HG03066 (cell line): ENCODE measurements at regions not wholly inside any gene's neighbourhood (a gene's known extent, or its start where the extent isn't known, plus 50 kb on each side); places are given as distances from the start of the nearest gene placed in this dataset.

Experiments
- ATAC-seq: cut with Tn5 transposase; IDR thresholded peaks from one replicate; pipeline ENCODE4 v1.9.1; 2021; ENCODE audit warnings: low read depth; ENCODE audit not compliant: unreplicated experiment

DNA sequence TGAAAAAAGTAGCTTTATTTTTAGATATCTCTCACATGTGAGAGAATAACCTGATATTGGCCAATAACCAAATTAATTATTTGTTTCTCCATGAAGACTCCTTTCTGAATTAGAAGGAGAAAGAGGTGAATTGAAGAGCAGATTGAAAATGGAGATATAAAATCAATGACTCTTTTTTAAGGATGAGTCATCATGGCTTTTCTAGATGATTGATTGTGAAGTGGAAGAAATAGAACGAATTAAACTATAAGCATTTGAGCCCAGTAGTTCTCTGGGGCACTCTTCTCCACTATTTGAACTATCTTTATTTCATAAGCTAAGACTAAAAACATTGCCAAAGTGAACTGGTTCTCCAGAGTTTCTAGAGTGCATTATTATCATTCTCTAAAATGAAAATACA is 137.2 kb upstream of the EDNRA start:
- ATAC-seq: no peak

DNA sequence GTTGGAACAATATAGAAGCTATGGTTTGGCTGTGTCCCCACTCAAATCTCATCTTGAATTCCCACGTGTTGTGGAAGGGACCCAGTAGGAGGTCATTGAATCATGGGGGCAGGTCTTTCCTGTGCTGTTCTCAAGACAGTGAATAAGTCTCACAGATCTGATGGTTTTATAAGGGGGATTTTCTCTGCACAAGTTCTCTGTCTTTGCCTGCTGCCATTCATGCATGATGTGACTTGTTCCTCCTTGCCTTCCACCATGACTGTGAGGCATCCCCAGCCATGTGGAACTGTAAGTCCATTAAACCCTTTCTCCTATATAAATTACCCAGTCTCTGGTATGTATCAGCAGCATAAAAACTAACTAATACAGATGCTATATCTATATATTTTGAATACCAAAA is 135.2 kb upstream of the EDNRA start:
- no peak for ATAC-seq

DNA sequence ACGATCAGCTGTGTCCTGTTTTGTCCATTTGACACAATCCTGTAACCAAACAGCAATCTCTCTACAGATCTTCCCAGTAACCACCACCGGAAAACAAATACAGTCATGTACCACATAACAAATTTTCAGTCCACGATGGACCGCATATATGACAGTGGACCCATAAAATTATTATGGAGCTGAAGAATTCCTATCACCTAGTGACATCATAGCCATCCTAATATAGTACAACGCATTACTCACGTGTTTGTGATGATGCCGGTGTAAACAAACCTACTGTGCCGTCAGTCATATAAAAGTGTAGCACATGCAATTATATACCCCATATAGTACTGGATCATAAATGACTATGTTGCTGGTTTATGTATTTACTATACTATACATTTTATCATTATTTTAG is 133.7 kb upstream of the EDNRA start:
- ATAC-seq: no peak

DNA sequence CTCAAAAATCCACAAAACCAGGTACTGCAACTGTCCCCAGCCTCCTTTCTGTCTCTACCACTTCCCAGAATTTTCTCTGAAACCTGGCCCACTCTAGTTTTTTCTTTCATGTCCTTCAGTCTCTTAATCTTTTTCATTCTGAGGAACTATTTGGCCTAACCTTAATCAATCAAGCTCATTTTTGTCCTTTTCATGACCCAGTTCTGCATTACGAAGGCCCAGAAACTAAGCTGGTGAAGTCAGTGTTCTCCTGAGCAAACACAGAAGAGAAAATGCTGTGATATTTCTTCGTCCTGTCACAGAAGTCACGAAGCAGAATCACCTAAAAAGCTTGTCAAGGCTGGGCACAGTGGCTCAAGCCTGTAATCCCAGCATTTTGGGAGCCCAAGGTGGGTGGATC is 131.7 kb upstream of the EDNRA start:
- ATAC-seq: no peak

DNA sequence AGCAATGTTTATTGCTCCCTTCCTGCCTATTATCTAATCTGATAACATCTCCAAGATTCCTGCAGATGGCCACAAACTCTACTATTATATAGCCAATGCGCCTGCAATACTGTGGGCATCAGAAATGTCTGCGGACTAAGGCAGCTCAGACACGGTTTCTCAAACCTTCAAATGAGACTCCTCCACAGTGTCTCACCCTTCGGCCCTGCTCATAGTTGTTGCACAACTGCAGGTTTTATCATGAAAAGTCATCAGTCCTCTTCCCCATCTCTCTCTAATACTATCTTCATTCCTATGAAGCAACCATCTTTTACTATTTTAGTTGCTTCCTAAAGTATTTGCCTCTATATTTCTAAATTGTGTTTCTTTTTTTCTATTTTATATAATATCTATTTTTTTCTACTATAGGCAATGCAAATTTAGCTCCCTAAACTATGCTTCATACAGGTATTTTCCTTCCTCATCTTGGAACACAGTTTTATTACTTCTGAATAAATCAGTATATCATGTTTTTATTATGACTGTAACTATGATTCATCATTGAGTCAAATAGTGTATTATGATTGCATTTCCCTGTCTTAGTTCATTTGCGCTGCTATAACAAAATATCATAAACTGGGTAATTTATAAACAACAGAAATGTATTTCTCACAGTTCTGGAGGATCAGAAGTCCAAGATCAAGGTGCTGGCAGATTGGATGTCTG is 129.7 kb upstream of the EDNRA start:
- ATAC-seq: no peak

DNA sequence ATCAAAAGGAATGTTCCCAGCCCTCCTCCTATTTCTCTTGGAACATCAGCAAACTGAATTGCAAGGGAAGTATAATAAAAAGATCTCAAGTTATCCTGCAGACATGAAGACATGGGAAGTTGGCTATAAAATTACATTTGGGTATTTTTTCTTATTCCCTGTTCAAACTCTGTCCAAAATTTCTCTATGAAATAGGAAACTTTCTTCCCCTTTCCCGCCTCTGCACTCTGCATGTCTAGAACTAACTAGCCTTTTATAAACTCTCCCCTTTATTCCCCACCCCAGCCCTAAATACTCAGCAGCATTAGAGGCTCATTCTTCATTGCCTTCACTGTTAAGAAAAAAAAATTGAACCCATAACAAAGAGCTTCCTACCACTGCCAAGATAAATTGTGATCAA is 126.7 kb upstream of the EDNRA start:
- ATAC-seq: no peak

DNA sequence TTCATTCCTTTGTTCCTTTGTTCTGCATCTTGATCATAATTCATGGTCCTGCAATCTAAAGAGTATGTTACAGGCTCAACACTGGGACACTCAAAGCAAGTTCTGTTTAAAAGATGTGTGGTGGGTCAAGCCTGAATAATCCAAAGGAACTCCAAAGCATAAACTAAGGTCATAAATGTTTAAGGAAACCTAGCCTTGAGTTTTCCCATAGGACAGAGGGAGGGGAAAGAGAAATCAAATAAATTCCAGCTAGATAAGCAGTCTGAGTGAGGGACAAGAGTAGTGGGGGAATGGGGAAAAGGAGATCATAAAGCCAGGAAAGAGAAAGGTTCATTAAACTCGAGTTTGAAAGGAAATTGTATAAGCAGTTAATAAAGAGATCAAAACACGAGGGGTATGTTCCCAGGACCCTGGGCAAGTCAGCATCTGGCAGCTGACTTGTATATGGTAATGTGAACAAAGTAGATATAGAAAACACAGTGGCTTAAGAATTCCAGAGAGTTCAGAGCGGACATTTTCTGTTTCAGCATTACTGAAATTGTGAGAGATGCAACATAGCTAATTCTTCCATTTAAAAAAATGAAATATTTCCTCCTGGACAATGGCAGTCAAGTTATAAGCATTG is 125.8 kb upstream of the EDNRA start:
- no peak for ATAC-seq

DNA sequence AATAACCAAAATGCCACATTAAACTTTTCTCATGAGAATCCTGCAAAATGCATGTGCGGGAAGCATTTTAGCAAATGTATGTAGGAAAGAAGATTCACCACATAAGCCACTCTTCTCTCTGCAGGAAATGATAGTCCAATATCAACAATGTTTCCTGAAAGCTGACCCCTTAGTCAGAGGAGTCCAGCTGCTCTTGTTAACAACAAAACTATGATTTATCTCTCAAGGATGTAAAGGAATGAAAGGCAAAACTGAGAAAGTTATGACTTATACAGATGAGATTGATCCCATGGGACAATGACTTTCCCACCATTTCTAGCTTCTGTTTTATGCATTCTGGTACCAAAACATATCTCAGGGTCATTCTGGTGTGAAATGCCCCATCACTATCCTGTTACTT is 125.0 kb upstream of the EDNRA start:
- ATAC-seq: no peak

DNA sequence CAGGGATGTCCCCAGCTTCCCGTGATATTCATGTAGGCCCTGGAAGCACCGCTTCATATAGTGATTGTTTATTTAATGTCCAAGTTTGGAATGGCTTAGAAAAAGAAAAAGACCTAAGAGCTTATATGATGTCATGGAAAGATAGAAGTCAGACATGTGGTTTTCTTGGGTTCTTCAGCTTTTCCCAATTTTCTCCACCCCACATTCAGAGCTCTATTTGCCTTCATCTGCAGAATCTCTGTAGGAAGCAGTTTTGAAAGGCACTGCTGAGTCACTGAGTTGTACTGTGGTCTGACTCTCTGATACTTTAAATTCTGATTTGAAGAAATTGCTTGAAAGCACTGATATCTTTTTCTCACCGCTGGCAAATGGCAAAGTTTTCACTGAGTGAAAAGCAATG is 120.6 kb upstream of the EDNRA start:
- no peak for ATAC-seq

DNA sequence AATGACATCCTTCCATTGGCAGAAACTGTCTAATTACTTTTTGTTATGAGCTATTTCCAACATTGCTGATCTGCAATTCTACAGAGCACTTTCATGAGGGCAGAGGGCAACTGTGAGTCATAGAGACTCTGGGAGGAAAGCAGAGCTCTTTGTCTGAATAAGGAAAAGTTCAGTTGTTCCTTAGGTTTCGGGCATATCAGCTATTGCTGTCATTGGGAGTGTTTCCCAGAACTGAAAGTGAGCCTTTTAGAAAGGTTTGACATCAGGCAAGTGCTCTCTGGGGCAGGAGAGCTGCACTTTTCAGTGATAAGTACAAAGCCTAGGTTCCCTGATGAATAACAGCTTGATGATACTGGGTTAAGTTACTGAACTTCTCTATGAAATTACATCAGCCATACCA is 119.2 kb upstream of the EDNRA start:
- no peak for ATAC-seq

DNA sequence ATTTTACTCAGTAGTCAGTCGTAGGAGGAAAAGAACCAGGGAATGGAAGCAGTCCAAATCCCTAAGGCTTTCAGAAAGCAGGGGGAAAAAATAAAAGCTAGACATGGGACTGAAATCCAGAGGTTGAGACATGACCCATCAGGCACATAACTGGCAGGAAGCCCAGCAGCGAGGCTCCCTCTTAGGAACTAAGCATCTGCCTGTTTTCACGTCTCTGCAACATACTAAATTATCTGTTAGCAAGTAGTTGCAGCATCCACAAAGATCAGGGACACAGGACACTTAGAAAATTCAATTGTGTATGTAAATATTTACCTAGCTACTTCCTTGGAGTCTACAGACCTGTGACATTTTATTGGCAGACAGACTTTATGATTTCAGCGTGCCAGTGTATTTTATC is 118.0 kb upstream of the EDNRA start:
- ATAC-seq: no peak

DNA sequence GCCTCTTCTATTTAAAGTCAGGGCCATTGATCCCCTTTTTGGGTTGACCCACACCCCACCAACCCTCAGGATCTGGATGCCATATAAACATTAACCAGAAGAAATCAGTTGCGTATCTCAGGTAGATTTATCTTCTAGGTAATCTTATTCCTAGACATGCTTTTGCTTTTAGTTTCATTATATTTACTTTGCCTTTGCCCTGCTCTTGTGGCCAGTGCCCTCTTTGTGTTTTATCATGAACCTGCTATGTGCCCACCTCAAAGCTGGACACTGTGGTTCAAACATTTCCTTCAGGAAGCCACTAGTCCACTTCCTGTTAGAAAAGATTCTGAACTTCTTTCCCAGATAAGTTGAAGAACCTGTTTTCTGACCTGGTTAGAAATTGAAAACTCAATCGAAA is 117.4 kb upstream of the EDNRA start:
- ATAC-seq: no peak

DNA sequence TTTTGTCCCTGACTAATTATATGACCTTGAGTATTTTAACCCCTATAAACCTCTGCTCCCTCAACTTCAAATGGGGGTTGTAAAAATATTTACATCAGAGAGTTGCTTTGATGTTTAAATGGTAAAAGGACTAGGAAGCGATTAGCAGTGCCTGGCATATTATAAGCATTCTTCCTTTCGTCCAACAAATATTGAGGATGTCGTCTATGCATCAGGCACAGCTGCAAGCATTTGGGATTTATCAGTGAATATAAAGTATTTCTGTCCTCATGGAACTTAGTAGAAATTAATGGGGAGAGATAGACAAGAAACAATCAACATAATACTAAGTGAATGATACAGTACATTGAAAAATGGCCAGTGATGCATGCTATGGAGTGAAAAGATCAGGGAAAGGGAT is 115.5 kb upstream of the EDNRA start:
- ATAC-seq: no peak

DNA sequence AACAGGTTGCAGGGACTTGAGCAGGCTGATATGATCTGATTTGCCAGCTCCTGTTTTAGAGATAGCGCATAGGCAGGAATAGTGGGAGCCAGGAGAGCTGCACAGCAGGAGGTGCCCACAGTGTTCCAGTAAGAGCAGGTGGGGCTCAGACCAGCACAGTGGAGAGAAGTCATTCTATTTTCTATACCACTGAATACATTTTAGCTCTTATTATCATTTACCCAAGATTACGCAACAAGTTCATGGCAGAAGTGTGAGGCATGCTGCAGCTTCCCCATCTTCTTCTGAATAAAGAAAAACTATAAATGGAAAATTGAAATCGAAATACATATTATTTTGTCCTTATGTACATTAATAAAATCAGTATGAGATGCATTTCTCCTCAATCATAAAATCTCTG is 114.7 kb upstream of the EDNRA start:
- ATAC-seq: no peak

DNA sequence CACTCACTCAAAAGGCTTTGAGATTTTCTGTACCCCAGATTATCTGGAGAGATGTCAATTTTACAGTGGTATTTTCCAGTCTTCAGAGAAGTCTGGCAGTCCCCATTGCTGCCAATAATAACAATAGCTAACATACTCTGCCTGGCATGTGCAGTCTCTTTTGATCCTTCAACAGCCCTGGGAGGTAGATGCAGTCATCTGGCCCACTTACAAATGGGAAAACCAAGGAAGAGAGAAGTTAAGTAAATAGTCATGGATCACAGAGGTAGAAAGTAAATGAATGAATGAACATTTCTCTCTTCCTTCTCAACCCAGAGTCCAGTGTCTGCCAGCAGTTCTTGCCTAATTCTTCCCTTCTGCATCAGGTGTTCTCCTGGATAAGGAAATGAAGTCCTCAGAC is 113.0 kb upstream of the EDNRA start:
- ATAC-seq: no peak

DNA sequence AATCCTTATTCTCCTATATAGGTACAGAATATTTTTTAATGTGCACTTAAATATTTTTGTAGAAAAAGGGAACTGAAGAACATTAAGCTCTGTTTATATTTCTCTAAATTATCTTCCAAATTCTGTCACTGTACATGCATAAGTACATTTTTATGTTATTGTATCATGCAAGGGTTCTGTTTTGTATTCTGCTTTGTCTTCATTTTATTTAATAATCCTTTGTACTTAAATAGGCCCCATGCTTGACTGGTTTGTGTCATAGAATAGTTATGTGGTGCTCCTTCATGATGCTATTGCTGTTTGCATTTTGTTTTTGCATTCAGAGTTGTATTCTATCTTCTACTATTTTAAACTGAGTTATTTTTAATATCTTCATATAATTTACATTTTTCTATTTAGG is 111.9 kb upstream of the EDNRA start:
- no peak for ATAC-seq

DNA sequence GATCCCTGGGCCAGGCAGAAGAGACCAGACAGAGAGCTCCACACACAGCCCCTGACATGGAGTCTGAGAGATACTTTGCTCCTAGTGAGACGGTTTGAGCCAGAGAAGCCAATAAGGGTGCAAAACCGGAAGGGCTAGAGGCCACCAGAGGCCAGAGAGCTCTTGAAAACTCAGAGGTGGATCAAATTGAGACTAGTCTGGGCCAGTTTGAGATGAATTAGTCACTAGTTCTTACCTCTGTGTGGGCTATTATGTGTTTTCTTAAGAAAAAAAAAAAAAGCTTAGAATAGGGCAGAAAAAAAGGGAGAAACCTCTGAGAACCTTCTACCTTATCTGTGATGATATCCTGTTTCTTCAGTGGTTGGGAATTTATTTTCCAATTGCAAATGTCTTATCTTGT is 110.4 kb upstream of the EDNRA start:
- ATAC-seq: no peak

DNA sequence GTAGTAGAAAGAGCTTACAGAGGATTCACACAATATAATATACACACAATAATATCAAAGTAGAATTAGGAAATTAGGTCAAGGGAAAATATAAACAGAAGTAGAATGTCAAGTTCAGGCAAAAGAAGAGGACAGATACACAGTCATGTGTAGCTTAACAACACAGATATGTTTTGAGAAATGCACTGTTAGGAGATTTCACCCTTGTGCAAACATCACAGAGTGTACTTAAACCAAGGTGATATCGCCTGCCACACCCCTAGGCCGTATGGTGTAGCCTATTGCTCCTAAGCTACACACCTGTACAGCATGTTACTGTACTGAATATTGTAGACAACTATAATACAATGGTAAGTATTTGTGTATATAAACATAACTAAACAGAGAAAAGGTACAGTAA is 110.0 kb upstream of the EDNRA start:
- no peak for ATAC-seq

DNA sequence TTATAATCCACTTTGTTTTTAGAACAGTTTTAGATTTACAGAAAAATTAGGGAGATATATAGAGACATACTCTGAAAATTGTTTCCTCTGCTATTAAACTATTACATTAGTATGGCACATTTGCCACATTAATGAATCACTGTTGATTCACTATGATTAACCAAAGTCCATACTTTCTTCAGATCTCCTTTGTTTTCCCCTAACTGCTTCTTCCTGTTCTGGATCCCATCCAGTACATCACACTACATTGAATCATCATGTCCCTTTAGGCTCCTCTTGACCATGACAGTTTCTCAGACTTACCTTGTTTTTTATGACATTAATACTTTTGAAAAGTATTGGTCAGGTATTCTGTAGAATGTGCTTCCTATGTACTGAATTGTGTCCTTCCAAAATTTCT is 109.2 kb upstream of the EDNRA start:
- ATAC-seq: no peak

DNA sequence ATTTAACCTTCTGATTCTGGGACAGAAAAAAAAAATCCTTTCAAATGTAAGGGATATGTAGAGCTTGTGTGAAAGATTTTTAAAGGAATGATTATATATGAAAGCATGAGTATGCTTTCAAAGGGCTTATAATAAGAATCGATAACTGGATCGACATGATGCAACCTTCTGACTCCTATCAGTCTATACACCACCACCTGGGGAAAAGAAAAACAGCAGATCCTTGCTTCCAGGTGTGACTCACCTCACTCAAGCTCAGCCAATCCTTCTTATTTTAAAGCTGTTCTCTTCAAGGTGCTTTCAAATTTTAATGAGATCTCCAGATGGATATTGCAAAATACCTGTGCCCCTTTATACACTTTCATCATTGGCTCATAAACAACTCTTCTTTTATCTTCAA is 102.1 kb upstream of the EDNRA start:
- no peak for ATAC-seq

DNA sequence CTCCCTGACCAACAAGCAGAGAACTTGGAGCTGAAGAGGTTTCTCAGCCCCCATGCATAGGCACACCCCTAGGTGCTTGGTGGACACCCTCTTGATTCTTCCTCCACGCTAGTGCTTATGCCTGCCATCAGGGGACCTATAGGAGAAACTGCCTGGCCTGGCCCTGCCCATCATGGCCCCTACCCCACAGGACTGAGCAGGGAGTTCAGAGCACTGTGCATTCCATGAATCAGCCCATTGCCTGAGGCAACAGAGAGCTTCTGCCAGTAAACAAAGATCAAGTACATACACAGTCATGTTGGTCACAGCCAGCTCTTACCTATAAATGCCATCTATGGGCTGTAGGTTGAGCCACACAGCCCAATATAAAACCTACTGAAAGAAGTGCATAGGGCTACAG is 99.1 kb upstream of the EDNRA start:
- ATAC-seq: no peak

DNA sequence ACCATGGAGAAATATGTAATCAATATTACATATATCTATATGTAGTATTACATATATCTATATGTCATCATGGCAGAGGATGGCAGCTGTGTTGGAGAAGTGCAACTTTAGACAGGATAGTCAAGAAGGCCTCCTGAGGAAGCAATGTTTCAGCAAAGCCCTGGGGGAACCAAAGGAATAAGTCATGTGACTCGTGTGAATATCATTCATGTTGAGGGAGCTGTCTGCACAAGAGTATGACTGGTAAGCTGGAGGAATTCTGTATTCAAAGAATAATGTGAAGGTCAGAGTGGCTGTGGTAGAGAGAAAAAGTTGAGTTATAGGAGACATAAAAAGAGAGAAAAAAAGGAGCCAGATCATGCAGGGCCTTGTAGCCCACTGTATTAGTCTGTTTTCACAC is 92.9 kb upstream of the EDNRA start:
- no peak for ATAC-seq

DNA sequence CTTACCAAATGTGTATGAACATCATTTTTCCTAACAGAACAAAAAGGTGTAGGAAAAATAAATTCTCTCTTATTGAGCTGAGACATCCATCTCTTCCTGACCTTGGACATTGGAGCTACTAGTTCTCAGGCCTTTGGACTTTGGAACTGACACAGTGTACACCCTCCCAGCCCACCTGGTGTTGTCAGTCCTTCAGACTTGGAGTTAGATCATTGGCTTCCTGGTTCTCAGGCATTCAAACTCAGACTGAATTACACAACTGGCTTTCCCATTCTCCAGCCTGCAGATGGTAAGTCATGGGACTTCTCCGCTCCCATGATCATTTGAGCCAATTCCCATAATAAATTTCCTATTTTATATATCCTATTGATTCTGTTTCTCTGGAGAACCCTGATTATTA is 84.8 kb upstream of the EDNRA start:
- ATAC-seq: no peak
